Keratinocyte (primary cell): ENCODE measurements at regions not wholly inside any gene's neighbourhood (a gene's known extent, or its start where the extent isn't known, plus 50 kb on each side); places are given as distances from the start of the nearest gene placed in this dataset.
"Not testable (repeated sequence)": the region's sequence is repeated elsewhere in the genome, so short reads cannot be mapped to it uniquely, and the experiment has no call there.

ENCODE experiments used
- DNase-seq: peaks from one replicate; pipeline ENCODE4 v3.0.0-alpha.2; 2011; ENCODE audit warnings: low read depth, missing footprints, low spot score
- FAIRE-seq: peaks from 2 replicates; lab custom pipeline; 2011; peaks lifted over from hg19 to GRCh38; lab: Jason Lieb, UNC
- H2AFZ ChIP-seq: 2 replicates; pipeline ENCODE4 v1.6.0; 2012; ENCODE audit warnings: low read length, control low read depth, inconsistent platforms; ENCODE audit not compliant: control insufficient read depth
- H3K27ac ChIP-seq: 2 replicates; pipeline ENCODE4 v1.5.1; 2011; ENCODE audit warnings: low read length; ENCODE audit not compliant: control insufficient read depth, insufficient read depth
- H3K27me3 ChIP-seq: 3 replicates; pipeline ENCODE4 v1.6.0; 2011; ENCODE audit warnings: low read length; ENCODE audit not compliant: control insufficient read depth, insufficient read depth; ENCODE audit errors: extremely low read depth
- H3K36me3 ChIP-seq, 2 experiments: 2 replicates in 1 of 2; 3 replicates in 1 of 2; pipeline ENCODE4 v1.5.1; 2011; ENCODE audit warnings: low read length in 2 of 2, mild to moderate bottlenecking in 1 of 2; ENCODE audit not compliant: control insufficient read depth in 2 of 2, insufficient read depth in 2 of 2; ENCODE audit errors: extremely low read depth in 1 of 2
- H3K4me1 ChIP-seq: 3 replicates; pipeline ENCODE4 v1.5.1; 2011; ENCODE audit warnings: low read length; ENCODE audit not compliant: control insufficient read depth, insufficient read depth; ENCODE audit errors: extremely low read depth
- H3K4me2 ChIP-seq: 3 replicates; pipeline ENCODE4 v1.6.0; 2011; ENCODE audit warnings: low read depth, low read length; ENCODE audit not compliant: control insufficient read depth, insufficient read depth; ENCODE audit errors: extremely low read depth
- H3K4me3 ChIP-seq, 3 experiments: fragments of 200-600 bp in 1 of 3; sonication (generic) in 1 of 3; 2 replicates in 2 of 3; 3 replicates in 1 of 3; pipeline ENCODE4 v1.5.1; 2011 to 2016; ENCODE audit warnings: low read length in 3 of 3, mild to moderate bottlenecking in 3 of 3, control low read depth in 2 of 3, inconsistent platforms in 1 of 3, low read depth in 1 of 3, mixed read lengths in 1 of 3, mixed run types in 1 of 3, moderate library complexity in 1 of 3; ENCODE audit not compliant: control insufficient read depth in 2 of 3, insufficient read depth in 2 of 3; ENCODE audit errors: extremely low read depth in 1 of 3
- H3K79me2 ChIP-seq: 2 replicates; pipeline ENCODE4 v1.6.0; 2012; ENCODE audit warnings: low read length; ENCODE audit not compliant: control insufficient read depth, insufficient read depth
- H3K9ac ChIP-seq: 3 replicates; pipeline ENCODE4 v1.6.0; 2011; ENCODE audit warnings: low read length; ENCODE audit not compliant: control insufficient read depth, insufficient read depth; ENCODE audit errors: extremely low read depth
- H3K9me1 ChIP-seq: 3 replicates; pipeline ENCODE4 v1.6.0; 2011; ENCODE audit warnings: low read length; ENCODE audit not compliant: control insufficient read depth, insufficient read depth; ENCODE audit errors: extremely low read depth
- H3K9me3 ChIP-seq: 2 replicates; pipeline ENCODE4 v1.5.1; 2012; ENCODE audit warnings: low read depth, low read length; ENCODE audit not compliant: control insufficient read depth
- H4K20me1 ChIP-seq: 3 replicates; pipeline ENCODE4 v1.6.0; 2011; ENCODE audit warnings: low read length; ENCODE audit not compliant: control insufficient read depth, insufficient read depth; ENCODE audit errors: extremely low read depth
- CTCF ChIP-seq, 3 experiments: IDR thresholded peaks in 1 of 3; conservative IDR thresholded peaks in 1 of 3; optimal IDR thresholded peaks in 1 of 3; 2 replicates in 2 of 3; 3 replicates in 1 of 3; pipeline versions ENCODE3 to v1.5.1; 2011; ENCODE audit warnings: low read length in 3 of 3, mild to moderate bottlenecking in 3 of 3, moderate library complexity in 2 of 3, control low read depth in 1 of 3, inconsistent platforms in 1 of 3; ENCODE audit not compliant: insufficient read depth in 2 of 3; ENCODE audit errors: extremely low read depth in 1 of 3
- EZH2 ChIP-seq: IDR thresholded peaks from one replicate; pipeline ENCODE4 v1.6.1; 2012; ENCODE audit warnings: inconsistent platforms, mild to moderate bottlenecking, low read length, moderate library complexity
- dilution Hi-C: fragments of 300-500 bp; cut with MboI; formaldehyde crosslinking; loops from one replicate; pipeline ENCODE4 v1.7.0; 2020; ENCODE audit warnings: low sequenced_read_pairs; ENCODE audit not compliant: extremely low pct_ligation_motif_present

- dilution Hi-C loops = no loop called here
- TF ChIP-seq EZH2 (no peak), CTCF (optimal IDR thresholded peaks at IDR 0.05 in 1 of 3, IDR thresholded peaks at IDR 0.05 in 1 of 3, conservative IDR thresholded peaks at IDR 0.05 in 1 of 3; ENCODE audit: extremely low read depth in 1 of 3, insufficient read depth in 2 of 3, low read length in 3 of 3) (no peak)
- Histone ChIP-seq H3K36me3 (no peaks in the 10 kb centered on the region), H3K79me2 (no peaks in the 10 kb centered on the region), H3K27me3 (no peaks in the 10 kb centered on the region), H3K4me2 (peak overlapping the region; percentile 83), H3K9ac (no peak overlapping the region), H2AFZ (no peak overlapping the region), H3K4me3 (peak overlapping the region in 1 of 3 experiments; percentile 54), H4K20me1 (no peaks in the 10 kb centered on the region), H3K4me1 (peaks cover 57% of the 10 kb centered on the region), H3K9me3 (no peaks in the 10 kb centered on the region), H3K27ac (peak overlapping the region; percentile 69), H3K9me1 (no peaks in the 10 kb centered on the region)
- no peak for DNase-seq
- FAIRE-seq = peak; percentile 75
These were observed 84.2 kb upstream of the PIK3C3 start for GRCh38 chr18:41870817-41871216.

GRCh38 chr18:41870191-41870590 is 84.8 kb upstream of the PIK3C3 start:
- Histone ChIP-seq H3K9me1 (no peaks in the 10 kb centered on the region), H3K9ac (no peak overlapping the region), H3K4me2 (peak overlapping the region; percentile 83), H3K4me1 (peaks cover 51% of the 10 kb centered on the region), H3K4me3 (peak overlapping the region in 2 of 3 experiments; percentile 36 to 47), H3K9me3 (no peaks in the 10 kb centered on the region), H3K27ac (peak overlapping the region; percentile 48), H3K36me3 (no peaks in the 10 kb centered on the region), H3K79me2 (no peaks in the 10 kb centered on the region), H3K27me3 (no peaks in the 10 kb centered on the region), H4K20me1 (no peaks in the 10 kb centered on the region), H2AFZ (no peak overlapping the region)
- dilution Hi-C loops = no loop called here
- no peak for TF ChIP-seq CTCF (optimal IDR thresholded peaks at IDR 0.05 in 1 of 3, IDR thresholded peaks at IDR 0.05 in 1 of 3, conservative IDR thresholded peaks at IDR 0.05 in 1 of 3; ENCODE audit: extremely low read depth in 1 of 3, insufficient read depth in 2 of 3, low read length in 3 of 3)
- no peak for TF ChIP-seq EZH2
- FAIRE-seq (peak; percentile 66), DNase-seq (peak; percentile 25)

GRCh38 chr18:41865796-41866195 is 89.2 kb upstream of the PIK3C3 start:
- FAIRE-seq, H3K4me3 ChIP-seq, H3K9me3 ChIP-seq, H3K9ac ChIP-seq, dilution Hi-C loops, H2AFZ ChIP-seq, H3K27me3 ChIP-seq, H3K4me2 ChIP-seq, H3K9me1 ChIP-seq, H4K20me1 ChIP-seq, H3K36me3 ChIP-seq, H3K79me2 ChIP-seq, DNase-seq, H3K27ac ChIP-seq: not testable (repeated sequence)
- H3K4me1 ChIP-seq = peaks cover 19% of the 10 kb centered on the region
